ENCODE measurements at regions not wholly inside any gene's neighbourhood (a gene's known extent, or its start where the extent isn't known, plus 50 kb on each side); places are given as distances from the start of the nearest gene placed in this dataset.
"Not testable (repeated sequence)": the region's sequence is repeated elsewhere in the genome, so short reads cannot be mapped to it uniquely, and the experiment has no call there.

DNA sequence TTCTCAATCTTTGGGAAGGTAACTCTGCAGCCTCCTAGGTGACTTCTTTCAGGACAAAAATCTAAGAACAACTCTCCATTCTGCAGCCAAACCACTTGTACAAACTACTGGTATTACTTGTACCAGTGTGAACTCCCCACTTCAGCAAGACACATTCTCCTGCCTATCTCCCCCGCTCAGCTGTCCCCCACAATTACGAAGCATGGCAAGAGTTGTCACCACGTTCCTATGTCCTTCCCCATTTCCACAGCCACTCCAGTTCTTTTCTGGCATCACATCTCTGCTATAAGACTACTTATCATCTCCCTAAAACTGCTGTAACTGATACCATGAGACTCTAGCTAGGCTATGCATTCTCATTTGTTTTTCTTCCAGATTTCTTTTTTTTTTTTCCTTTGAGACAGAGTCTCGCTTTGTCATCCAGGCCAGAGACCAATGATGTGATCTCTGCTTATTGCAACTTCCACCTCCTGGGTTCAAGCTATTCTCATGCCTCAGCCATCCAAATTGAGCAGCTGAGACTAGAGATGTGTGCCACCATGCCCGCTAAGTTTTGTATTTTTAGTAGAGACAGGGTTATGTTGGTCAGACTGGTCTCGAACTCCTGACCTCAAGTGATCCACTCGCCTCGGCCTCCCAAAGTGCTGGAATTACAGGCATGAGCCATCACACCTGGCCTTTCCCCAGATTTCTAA lies 71.9 kb upstream of the CDON start:
- DNase-seq (ENCODE audit: low spot score) = no peak
- intact Hi-C loops (cut with micrococcal nuclease; ENCODE audit: unreplicated experiment) = no loop called here
- TF ChIP-seq EZH2 (IDR thresholded peaks at IDR 0.05; ENCODE audit: borderline replicate concordance, low read depth, low read length, poor library complexity, severe bottlenecking) (no peak), CTCF (conservative IDR thresholded peaks at IDR 0.05; ENCODE audit: low read depth, low read length) (no peak)
- CTCF ChIA-PET = interaction anchor here (1.0 kb wide), 1 partner anchor 11 kb away, joined by 5 read pairs; no protein-coding TSS in a partner anchor
- no peaks in the 10 kb centered on the region for H3K36me3 ChIP-seq (ENCODE audit: insufficient read depth, low read length, poor library complexity, severe bottlenecking)
- BruUV-seq (replicated peaks) = no TSS peak
- H3K27ac ChIP-seq (ENCODE audit: low read depth, low read length, poor library complexity, severe bottlenecking) = no peak overlapping the region
- H3K9me3 ChIP-seq (ENCODE audit: low read depth, low read length, poor library complexity, severe bottlenecking) = no peaks in the 10 kb centered on the region
- POLR2A ChIA-PET (ENCODE audit: low non-redundant PET) = interaction anchor here (0.6 kb wide), 1 partner anchor 23 kb away, joined by 3 read pairs; no protein-coding TSS in a partner anchor
- H3K27me3 ChIP-seq (replicated peaks; ENCODE audit: insufficient read depth, low read depth, low read length, poor library complexity) = no peaks in the 10 kb centered on the region
- H3K4me3 ChIP-seq (ENCODE audit: low read depth, low read length, poor library complexity, severe bottlenecking) = no peak overlapping the region
- peaks cover 67% of the 10 kb centered on the region for H3K4me1 ChIP-seq (ENCODE audit: insufficient read depth, low read length, poor library complexity, severe bottlenecking)

DNA sequence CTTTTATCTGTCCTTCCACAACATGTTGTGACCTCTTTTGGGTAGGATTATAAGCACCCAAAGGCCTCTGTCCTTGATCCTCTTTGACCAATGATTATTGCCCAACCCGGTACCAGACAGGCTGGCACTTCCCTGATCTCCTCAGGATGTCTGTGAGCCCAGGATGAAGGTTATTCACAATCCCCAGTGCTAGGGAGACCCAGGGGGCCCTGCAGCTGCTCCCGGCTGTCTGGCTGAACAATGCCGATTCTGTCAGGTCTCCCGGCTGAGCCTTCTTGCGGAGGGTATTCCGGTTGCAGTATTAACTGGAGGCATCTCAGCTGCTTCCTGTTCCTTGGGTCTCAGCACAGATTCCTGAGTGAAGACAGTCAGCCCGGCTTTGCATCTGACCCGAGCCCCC lies 71.2 kb upstream of the CDON start:
- BruUV-seq (replicated peaks) = no TSS peak
- DNase-seq (ENCODE audit: low spot score) = peak; percentile 79
- POLR2A ChIA-PET (ENCODE audit: low non-redundant PET) = interaction anchor here (0.6 kb wide), 1 partner anchor 22 kb away, joined by 3 read pairs; no protein-coding TSS in a partner anchor
- Histone ChIP-seq H3K36me3 (ENCODE audit: insufficient read depth, low read length, poor library complexity, severe bottlenecking) (no peaks in the 10 kb centered on the region), H3K27ac (ENCODE audit: low read depth, low read length, poor library complexity, severe bottlenecking) (no peak overlapping the region), H3K4me1 (ENCODE audit: insufficient read depth, low read length, poor library complexity, severe bottlenecking) (peaks cover 60% of the 10 kb centered on the region), H3K4me3 (ENCODE audit: low read depth, low read length, poor library complexity, severe bottlenecking) (no peak overlapping the region), H3K27me3 (replicated peaks; ENCODE audit: insufficient read depth, low read depth, low read length, poor library complexity) (no peaks in the 10 kb centered on the region), H3K9me3 (ENCODE audit: low read depth, low read length, poor library complexity, severe bottlenecking) (no peaks in the 10 kb centered on the region)
- intact Hi-C loops (cut with micrococcal nuclease; ENCODE audit: unreplicated experiment) = no loop called here
- CTCF ChIA-PET = interaction anchor here (1.0 kb wide), 1 partner anchor 10 kb away, joined by 5 read pairs; no protein-coding TSS in a partner anchor
- TF ChIP-seq CTCF (conservative IDR thresholded peaks at IDR 0.05; ENCODE audit: low read depth, low read length) (no peak), EZH2 (IDR thresholded peaks at IDR 0.05; ENCODE audit: borderline replicate concordance, low read depth, low read length, poor library complexity, severe bottlenecking) (no peak)

GRCh38 chr11:126132319-126132718 lies 69.7 kb upstream of the CDON start:
- Histone ChIP-seq H3K4me1 (ENCODE audit: insufficient read depth, low read length, poor library complexity, severe bottlenecking) (peaks cover 56% of the 10 kb centered on the region), H3K9me3 (ENCODE audit: low read depth, low read length, poor library complexity, severe bottlenecking) (no peaks in the 10 kb centered on the region), H3K27me3 (replicated peaks; ENCODE audit: insufficient read depth, low read depth, low read length, poor library complexity) (no peaks in the 10 kb centered on the region), H3K4me3 (ENCODE audit: low read depth, low read length, poor library complexity, severe bottlenecking) (no peak overlapping the region), H3K36me3 (ENCODE audit: insufficient read depth, low read length, poor library complexity, severe bottlenecking) (no peaks in the 10 kb centered on the region), H3K27ac (ENCODE audit: low read depth, low read length, poor library complexity, severe bottlenecking) (no peak overlapping the region)
- ChIA-PET CTCF (no interaction called here), POLR2A (ENCODE audit: low non-redundant PET) (no interaction called here)
- TF ChIP-seq CTCF (conservative IDR thresholded peaks at IDR 0.05; ENCODE audit: low read depth, low read length) (no peak), EZH2 (IDR thresholded peaks at IDR 0.05; ENCODE audit: borderline replicate concordance, low read depth, low read length, poor library complexity, severe bottlenecking) (no peak)
- BruUV-seq (replicated peaks) = no TSS peak
- intact Hi-C loops (cut with micrococcal nuclease; ENCODE audit: unreplicated experiment) = no loop called here
- peak; percentile 54 for DNase-seq (ENCODE audit: low spot score)

GRCh38 chr11:126130781-126131180 lies 68.1 kb upstream of the CDON start:
- CTCF ChIA-PET; POLR2A ChIA-PET (ENCODE audit: low non-redundant PET); H3K27ac ChIP-seq (ENCODE audit: low read depth, low read length, poor library complexity, severe bottlenecking); intact Hi-C loops (cut with micrococcal nuclease; ENCODE audit: unreplicated experiment); H3K27me3 ChIP-seq (replicated peaks; ENCODE audit: insufficient read depth, low read depth, low read length, poor library complexity); BruUV-seq (replicated peaks); H3K9me3 ChIP-seq (ENCODE audit: low read depth, low read length, poor library complexity, severe bottlenecking); DNase-seq (ENCODE audit: low spot score); H3K36me3 ChIP-seq (ENCODE audit: insufficient read depth, low read length, poor library complexity, severe bottlenecking); H3K4me3 ChIP-seq (ENCODE audit: low read depth, low read length, poor library complexity, severe bottlenecking): not testable (repeated sequence)
- peaks cover 41% of the 10 kb centered on the region for H3K4me1 ChIP-seq (ENCODE audit: insufficient read depth, low read length, poor library complexity, severe bottlenecking)

Data from A673 (cell line).